Pancreas (tissue), 10 donors: ENCODE measurements at regions not wholly inside any gene's neighbourhood (a gene's known extent, or its start where the extent isn't known, plus 50 kb on each side); places are given as distances from the start of the nearest gene placed in this dataset.
"Not testable (repeated sequence)": the region's sequence is repeated elsewhere in the genome, so short reads cannot be mapped to it uniquely, and the experiment has no call there.

ENCODE experiments used
- ATAC-seq, 4 donors: fragments of 200-7000 bp; cut with Tn5 transposase; one replicate each; pipeline versions ENCODE4 v1.8.0 to v1.9.1; 2020; ENCODE audit warnings: mild to moderate bottlenecking in 4 of 4, moderate library complexity in 4 of 4
- DNase-seq, 6 donors: peaks; one replicate each; pipeline ENCODE4 v3.0.0-alpha.2; 2020
- FAIRE-seq: peaks from 2 replicates; lab custom pipeline; 2012; peaks lifted over from hg19 to GRCh38; lab: Jason Lieb, UNC
- H3K27ac ChIP-seq, 4 donors: fragments of 200-600 bp; sonication (generic); 1 replicate in 3 of 4; 2 replicates in 1 of 4; pipeline versions ENCODE4 v1.5.0 to v1.8.0; 2020
- H3K27me3 ChIP-seq, 4 donors: fragments of 200-600 bp; one replicate each; pipeline ENCODE4 v1.8.0; 2021
- H3K36me3 ChIP-seq, 3 donors: fragments of 200-600 bp; sonication (generic) in 1 of 3; one replicate each; pipeline versions ENCODE4 v1.5.0 to v1.8.0; 2020 to 2021
- H3K4me1 ChIP-seq, 3 donors: fragments of 200-600 bp; one replicate each; pipeline ENCODE4 v1.8.0; 2021
- H3K4me3 ChIP-seq, 4 donors: fragments of 200-600 bp; sonication (generic) in 2 of 4; one replicate each; pipeline versions ENCODE4 v1.5.0 to v1.8.0; 2020 to 2021
- H3K9me3 ChIP-seq, 4 donors: fragments of 200-600 bp; one replicate each; pipeline ENCODE4 v1.8.0; 2021
- CTCF ChIP-seq, 4 donors: fragments of 200-600 bp; sonication (generic) in 3 of 4; IDR thresholded peaks; one replicate each; pipeline versions ENCODE4 v1.5.0 to v1.8.0; 2021; ENCODE audit warnings: antibody characterized with exemption in 4 of 4
- WGBS, 2 donors: extraction: QIAGEN DNeasy Blood & Tissue Kit; methylation state at CpG; one replicate each; pipeline ENCODE4 v1.1.7; 2013; 5-methylcytosine and 5-hydroxymethylcytosine counted together
- intact Hi-C, 3 donors: fragments of 100-400 bp; cut with DNase I; formaldehyde crosslinking; loops; one replicate each; pipeline versions ENCODE4 v1.11.1 to v1.14.2; 2022
- donor health status: healthy with polysubstance abuse.
- donor health status: DM: no; HTN: no; CAD: no; lungs with moderate emphysema.
- donor health status: DM: no; HTN: no; CAD: no.
- donor health status: control.
- donor health status: control.
- donor health status: Bipolar disorder and iron deficiency.
- donor health status: DM: yes; HTN: yes; CAD: no.
- donor health status: DM: no; HTN: no; CAD: no.
- donor health status: DM: no; HTN: no; CAD: no.
- donor health status: DM: yes; HTN: yes; CAD: no.

GRCh38 chr6:106783640-106784566 is 154.5 kb downstream of the QRSL1 start:
- Histone ChIP-seq H3K36me3 (peaks cover 0 to 6% (median 0%) of the 10 kb centered on the region in 3 donors), H3K4me3 (peak overlapping the region in 2 of 4 donors; percentile 48 to 50), H3K27me3 (no peaks in the 10 kb centered on the region), H3K4me1 (peaks cover 6 to 40% (median 7%) of the 10 kb centered on the region in 3 donors), H3K9me3 (no peaks in the 10 kb centered on the region), H3K27ac (peak overlapping the region; percentile 84 to 99 (median 94))
- WGBS, 2 donors, result 29 to 36% methylated on average over 3 of the region's 3 CpGs
- TF ChIP-seq CTCF (IDR thresholded peaks at IDR 0.05), result no peak
- ATAC-seq (peak; percentile 0 to 20 (median 6)), FAIRE-seq (no peak), DNase-seq (no peak)
- intact Hi-C loops, result loop anchor here in 2 of 3 donors (10.0 kb wide), 2 partner anchors 49 to 191 kb away; partner anchors contain the start of gene CD24 (in 1 of the 2)

GRCh38 chr6:106782536-106783285 is 153.3 kb downstream of the QRSL1 start:
- FAIRE-seq, result no peak
- no peaks in the 10 kb centered on the region for H3K27me3 ChIP-seq
- H3K4me1 ChIP-seq, result peaks cover 0 to 28% (median 0%) of the 10 kb centered on the region in 3 donors
- peak overlapping the region; percentile 84 to 99 (median 94) for H3K27ac ChIP-seq
- H3K9me3 ChIP-seq, result no peaks in the 10 kb centered on the region
- H3K36me3 ChIP-seq, result peaks cover 0 to 10% (median 0%) of the 10 kb centered on the region in 3 donors
- intact Hi-C loops, result loop anchor here in 2 of 3 donors (10.0 kb wide), 2 partner anchors 48 to 192 kb away; partner anchors contain the start of gene CD24 (in 1 of the 2)
- peak; percentile 67 to 85 (median 72) for ATAC-seq
- WGBS, 2 donors, result 10 to 13% methylated on average over 13 of the region's 13 CpGs
- DNase-seq, result peak in 5 of 6 donors; percentile 76 to 86 (median 80)
- no peak for TF ChIP-seq CTCF (IDR thresholded peaks at IDR 0.05)
- H3K4me3 ChIP-seq, result peak overlapping the region in 3 of 4 donors; percentile 11 to 50 (median 48)

GRCh38 chr6:106779552-106779951 is 150.2 kb downstream of the QRSL1 start:
- H3K9me3 ChIP-seq, H3K27me3 ChIP-seq, intact Hi-C loops, H3K4me3 ChIP-seq, DNase-seq, ATAC-seq, FAIRE-seq: not testable (repeated sequence)
- H3K27ac ChIP-seq, result peak overlapping the region in 2 of 4 donors; percentile 13 to 96
- peaks cover 11 to 37% (median 25%) of the 10 kb centered on the region in 3 donors for H3K4me1 ChIP-seq
- peaks cover 0 to 10% (median 0%) of the 10 kb centered on the region in 3 donors for H3K36me3 ChIP-seq

- TF ChIP-seq CTCF (IDR thresholded peaks at IDR 0.05), result no peak
- Histone ChIP-seq H3K27me3 (no peaks in the 10 kb centered on the region), H3K27ac (peak overlapping the region in 2 of 4 donors; percentile 13 to 96), H3K4me3 (peak overlapping the region in 1 of 4 donors; percentile 0), H3K4me1 (peaks cover 17 to 37% (median 31%) of the 10 kb centered on the region in 3 donors), H3K9me3 (no peaks in the 10 kb centered on the region), H3K36me3 (peaks cover 0 to 10% (median 0%) of the 10 kb centered on the region in 3 donors)
- FAIRE-seq, result no peak
- ATAC-seq, result no peak
- DNase-seq, result no peak
- 97 to 100% methylated on average over 2 of the region's 2 CpGs for whole genome bisulfite sequencing, 2 donors
- intact Hi-C loops, result no loop called here
Measured at GRCh38 chr6:106778943-106779342, 149.6 kb downstream of the QRSL1 start.
